Suprapubic skin (tissue), 4 donors: ENCODE measurements at regions not wholly inside any gene's neighbourhood (a gene's known extent, or its start where the extent isn't known, plus 50 kb on each side); places are given as distances from the start of the nearest gene placed in this dataset.

Source experiments
- DNase-seq, 2 donors: peaks; one replicate each; pipeline ENCODE4 v3.0.0-alpha.2; 2019; ENCODE audit warnings: low spot score in 2 of 2
- H3K27ac ChIP-seq: fragments of 200-600 bp; sonication (generic); one replicate; pipeline ENCODE4 v1.5.1; 2019
- H3K27me3 ChIP-seq: fragments of 200-600 bp; sonication (generic); one replicate; pipeline ENCODE4 v1.5.1; 2019
- H3K36me3 ChIP-seq: fragments of 200-600 bp; sonication (generic); one replicate; pipeline ENCODE4 v1.5.1; 2019
- H3K4me1 ChIP-seq: fragments of 200-600 bp; sonication (generic); one replicate; pipeline ENCODE4 v1.5.1; 2019
- H3K4me3 ChIP-seq: fragments of 200-600 bp; sonication (generic); one replicate; pipeline ENCODE4 v1.5.1; 2019; ENCODE audit warnings: mild to moderate bottlenecking
- H3K9me3 ChIP-seq: fragments of 200-600 bp; sonication (generic); one replicate; pipeline ENCODE4 v1.5.1; 2019
- EP300 ChIP-seq: sonication (generic); formaldehyde crosslinking; IDR thresholded peaks from one replicate; pipeline ENCODE4 v1.6.1; 2017; ENCODE audit warnings: antibody characterized with exemption
- POLR2A ChIP-seq, 2 donors: fragments of 450-650 bp; IDR thresholded peaks; one replicate each; pipeline ENCODE4 v1.6.1; 2017; ENCODE audit warnings: antibody characterized with exemption in 2 of 2, mild to moderate bottlenecking in 2 of 2, moderate library complexity in 2 of 2
- POLR2AphosphoS5 ChIP-seq, 3 donors: sonication (generic); formaldehyde crosslinking; IDR thresholded peaks; one replicate each; pipeline ENCODE4 v1.6.1; 2017; ENCODE audit warnings: antibody characterized with exemption in 3 of 3
- WGBS: methylation state at CpG from one replicate; pipeline ENCODE4 v1.1.5; 2018; 5-methylcytosine and 5-hydroxymethylcytosine counted together
- TF ChIP-seq, protein P1 (sequence below), 2 donors: fragments of 200-600 bp in 1 of 2; fragments of 450-650 bp in 1 of 2; sonication (generic) in 1 of 2; IDR thresholded peaks; one replicate each; pipeline ENCODE4 v1.5.1; 2016 to 2019; ENCODE audit warnings: antibody characterized with exemption in 2 of 2, mild to moderate bottlenecking in 1 of 2, moderate library complexity in 1 of 2

- Histone ChIP-seq H3K4me1 (peaks cover 30% of the 10 kb centered on the region), H3K9me3 (no peaks in the 10 kb centered on the region), H3K27me3 (peaks cover 11% of the 10 kb centered on the region), H3K4me3 (no peak overlapping the region), H3K36me3 (no peaks in the 10 kb centered on the region), H3K27ac (no peak overlapping the region)
- no peak for DNase-seq
- WGBS, result 53% methylated on average over 6 of the region's 6 CpGs
- TF ChIP-seq, protein P1, sequence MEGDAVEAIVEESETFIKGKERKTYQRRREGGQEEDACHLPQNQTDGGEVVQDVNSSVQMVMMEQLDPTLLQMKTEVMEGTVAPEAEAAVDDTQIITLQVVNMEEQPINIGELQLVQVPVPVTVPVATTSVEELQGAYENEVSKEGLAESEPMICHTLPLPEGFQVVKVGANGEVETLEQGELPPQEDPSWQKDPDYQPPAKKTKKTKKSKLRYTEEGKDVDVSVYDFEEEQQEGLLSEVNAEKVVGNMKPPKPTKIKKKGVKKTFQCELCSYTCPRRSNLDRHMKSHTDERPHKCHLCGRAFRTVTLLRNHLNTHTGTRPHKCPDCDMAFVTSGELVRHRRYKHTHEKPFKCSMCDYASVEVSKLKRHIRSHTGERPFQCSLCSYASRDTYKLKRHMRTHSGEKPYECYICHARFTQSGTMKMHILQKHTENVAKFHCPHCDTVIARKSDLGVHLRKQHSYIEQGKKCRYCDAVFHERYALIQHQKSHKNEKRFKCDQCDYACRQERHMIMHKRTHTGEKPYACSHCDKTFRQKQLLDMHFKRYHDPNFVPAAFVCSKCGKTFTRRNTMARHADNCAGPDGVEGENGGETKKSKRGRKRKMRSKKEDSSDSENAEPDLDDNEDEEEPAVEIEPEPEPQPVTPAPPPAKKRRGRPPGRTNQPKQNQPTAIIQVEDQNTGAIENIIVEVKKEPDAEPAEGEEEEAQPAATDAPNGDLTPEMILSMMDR (IDR thresholded peaks at IDR 0.05), result no peak
- no peak for TF ChIP-seq POLR2AphosphoS5 (IDR thresholded peaks at IDR 0.05)
- no peak for TF ChIP-seq POLR2A (IDR thresholded peaks at IDR 0.05)
- TF ChIP-seq EP300, result no peak
These were observed 70.9 kb upstream of the ACOT11 start for GRCh38 chr1:54477153-54477561.

DNA sequence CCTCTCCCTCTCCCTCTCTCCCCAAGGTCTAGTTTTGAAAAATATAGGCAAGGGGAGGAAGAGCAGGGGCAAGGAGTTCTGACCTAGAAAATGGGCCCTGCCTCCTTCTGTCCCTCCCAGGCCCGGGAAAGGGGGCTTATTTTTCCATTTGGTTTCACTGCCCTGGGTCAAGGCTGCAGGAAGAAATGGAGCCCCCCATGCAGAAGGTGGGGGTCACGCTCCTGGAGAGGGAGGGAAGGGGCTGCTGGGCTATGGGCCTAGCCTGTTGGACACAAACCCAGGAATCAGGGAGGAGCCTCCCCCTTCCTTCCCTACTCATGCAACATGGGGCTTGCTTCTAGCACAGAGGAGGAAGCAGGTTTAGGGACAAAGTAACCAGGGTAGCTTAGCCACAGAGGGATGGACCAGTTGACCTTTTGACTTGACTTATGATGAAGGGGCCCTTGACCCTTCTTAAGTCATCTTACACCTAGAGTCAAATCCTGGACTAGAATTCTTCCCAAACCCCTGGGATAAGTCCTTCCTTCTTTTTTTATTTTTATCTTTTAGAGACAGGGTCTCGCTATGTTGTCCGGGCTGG is 70.4 kb upstream of the SSBP3 start:
- WGBS, result 84% methylated on average over 4 of the region's 4 CpGs
- no peak for TF ChIP-seq POLR2AphosphoS5 (IDR thresholded peaks at IDR 0.05)
- TF ChIP-seq EP300, result no peak
- no peak for TF ChIP-seq POLR2A (IDR thresholded peaks at IDR 0.05)
- TF ChIP-seq, protein P1 (IDR thresholded peaks at IDR 0.05), result no peak
- H3K9me3 ChIP-seq, result no peaks in the 10 kb centered on the region

DNA sequence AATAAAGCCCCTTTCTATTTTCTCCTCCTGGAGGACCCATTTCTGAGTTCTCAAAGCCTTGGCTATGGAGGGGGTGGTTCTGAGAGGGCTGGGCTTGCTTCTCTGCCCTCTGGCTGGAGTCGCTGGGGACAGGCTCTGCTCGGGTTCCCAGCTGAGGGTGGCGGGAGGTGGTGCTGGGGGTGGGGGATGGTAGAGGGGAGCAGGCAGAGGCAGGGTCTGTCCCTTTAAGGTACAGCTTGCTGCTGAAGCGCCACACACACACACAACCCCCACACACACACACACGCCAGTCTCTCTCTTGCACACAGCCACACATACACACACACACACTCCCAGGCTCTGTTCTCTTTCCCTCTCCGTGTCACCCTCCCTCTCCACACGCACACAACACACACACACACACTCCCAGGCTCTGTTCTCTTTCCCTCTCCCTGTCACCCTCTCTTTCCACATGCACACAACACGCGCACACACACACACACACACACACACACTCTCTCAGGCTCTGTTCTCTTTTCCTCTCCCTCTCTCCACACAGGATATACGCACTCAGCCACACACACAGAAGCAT is 69.8 kb upstream of the SSBP3 start:
- Histone ChIP-seq H3K9me3 (no peaks in the 10 kb centered on the region), H3K4me3 (no peak overlapping the region), H3K27me3 (peaks cover 11% of the 10 kb centered on the region), H3K36me3 (no peaks in the 10 kb centered on the region), H3K4me1 (peaks cover 30% of the 10 kb centered on the region), H3K27ac (no peak overlapping the region)
- TF ChIP-seq POLR2AphosphoS5 (IDR thresholded peaks at IDR 0.05), result no peak
- TF ChIP-seq POLR2A (IDR thresholded peaks at IDR 0.05), result no peak
- TF ChIP-seq EP300, result no peak
- TF ChIP-seq, protein P1 (IDR thresholded peaks at IDR 0.05), result no peak
- DNase-seq, result no peak
- WGBS, result 47% methylated on average over 9 of the region's 10 CpGs

More for the DNA sequence above, 70.4 kb upstream of the SSBP3 start:
- no peak overlapping the region for H3K27ac ChIP-seq
- H3K36me3 ChIP-seq, result no peaks in the 10 kb centered on the region
- DNase-seq, result no peak
- peaks cover 11% of the 10 kb centered on the region for H3K27me3 ChIP-seq
- no peak overlapping the region for H3K4me3 ChIP-seq
- peaks cover 30% of the 10 kb centered on the region for H3K4me1 ChIP-seq

GRCh38 chr1:54475357-54475881 is 69.2 kb upstream of the SSBP3 start:
- no peak overlapping the region for H3K27ac ChIP-seq
- H3K4me3 ChIP-seq, result no peak overlapping the region

More at GRCh38 chr1:54475357-54475881, 69.2 kb upstream of the SSBP3 start:
- WGBS, result 36% methylated on average over 17 of the region's 21 CpGs
- Histone ChIP-seq H3K27me3 (peaks cover 11% of the 10 kb centered on the region), H3K9me3 (no peaks in the 10 kb centered on the region), H3K36me3 (no peaks in the 10 kb centered on the region), H3K4me1 (peaks cover 27% of the 10 kb centered on the region)
- TF ChIP-seq EP300 (no peak), POLR2A (IDR thresholded peaks at IDR 0.05) (no peak), POLR2AphosphoS5 (IDR thresholded peaks at IDR 0.05) (no peak)
- TF ChIP-seq, protein P1 (IDR thresholded peaks at IDR 0.05), result no peak
- DNase-seq, result no peak
